ENCODE measurements at regions not wholly inside any gene's neighbourhood (a gene's known extent, or its start where the extent isn't known, plus 50 kb on each side); places are given as distances from the start of the nearest gene placed in this dataset.

DNA sequence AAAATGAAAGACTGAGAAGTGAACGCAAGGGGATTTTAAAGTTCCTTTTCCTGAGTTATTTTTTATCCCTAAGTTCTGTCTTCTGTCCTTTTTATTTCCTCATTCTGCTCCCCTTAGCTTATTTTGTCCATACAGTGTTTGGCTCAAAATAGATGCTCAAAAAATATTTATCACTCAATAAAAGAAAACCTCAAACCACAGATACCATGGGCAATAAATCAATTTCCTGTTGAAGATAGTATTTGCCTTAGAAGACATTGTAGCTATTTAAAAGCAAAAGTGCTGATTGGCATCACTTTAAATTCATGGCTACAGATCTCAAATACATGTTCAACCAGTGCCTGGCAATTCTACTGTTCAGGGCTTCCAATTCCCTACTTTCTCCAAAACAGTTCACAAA, 316.5 kb upstream of the ADAMTS9 start:
- no peak for TF ChIP-seq ZBTB7A (tag by site-specific recombination; IDR thresholded peaks at IDR 0.05; ENCODE audit: low read depth)
- TF ChIP-seq, protein P1, sequence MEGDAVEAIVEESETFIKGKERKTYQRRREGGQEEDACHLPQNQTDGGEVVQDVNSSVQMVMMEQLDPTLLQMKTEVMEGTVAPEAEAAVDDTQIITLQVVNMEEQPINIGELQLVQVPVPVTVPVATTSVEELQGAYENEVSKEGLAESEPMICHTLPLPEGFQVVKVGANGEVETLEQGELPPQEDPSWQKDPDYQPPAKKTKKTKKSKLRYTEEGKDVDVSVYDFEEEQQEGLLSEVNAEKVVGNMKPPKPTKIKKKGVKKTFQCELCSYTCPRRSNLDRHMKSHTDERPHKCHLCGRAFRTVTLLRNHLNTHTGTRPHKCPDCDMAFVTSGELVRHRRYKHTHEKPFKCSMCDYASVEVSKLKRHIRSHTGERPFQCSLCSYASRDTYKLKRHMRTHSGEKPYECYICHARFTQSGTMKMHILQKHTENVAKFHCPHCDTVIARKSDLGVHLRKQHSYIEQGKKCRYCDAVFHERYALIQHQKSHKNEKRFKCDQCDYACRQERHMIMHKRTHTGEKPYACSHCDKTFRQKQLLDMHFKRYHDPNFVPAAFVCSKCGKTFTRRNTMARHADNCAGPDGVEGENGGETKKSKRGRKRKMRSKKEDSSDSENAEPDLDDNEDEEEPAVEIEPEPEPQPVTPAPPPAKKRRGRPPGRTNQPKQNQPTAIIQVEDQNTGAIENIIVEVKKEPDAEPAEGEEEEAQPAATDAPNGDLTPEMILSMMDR (tag by site-specific recombination; IDR thresholded peaks at IDR 0.05), result no peak
- no peak for TF ChIP-seq ZNF654 (tag by site-specific recombination; IDR thresholded peaks at IDR 0.05; ENCODE audit: low read depth)
- TF ChIP-seq ZNF510 (tag by site-specific recombination; IDR thresholded peaks at IDR 0.05; ENCODE audit: insufficient replicate concordance), result no peak
- TF ChIP-seq GFI1B (tag by site-specific recombination; IDR thresholded peaks at IDR 0.05), result no peak
- TF ChIP-seq ZNF776 (tag by site-specific recombination; IDR thresholded peaks at IDR 0.05; ENCODE audit: borderline replicate concordance), result no peak
- TF ChIP-seq SP2 (tag by site-specific recombination; IDR thresholded peaks at IDR 0.05), result no peak
- TF ChIP-seq ZNF324 (tag by site-specific recombination; IDR thresholded peaks at IDR 0.05), result no peak
- no peak for TF ChIP-seq ZNF223 (tag by site-specific recombination; IDR thresholded peaks at IDR 0.05)
- TF ChIP-seq, protein P2, sequence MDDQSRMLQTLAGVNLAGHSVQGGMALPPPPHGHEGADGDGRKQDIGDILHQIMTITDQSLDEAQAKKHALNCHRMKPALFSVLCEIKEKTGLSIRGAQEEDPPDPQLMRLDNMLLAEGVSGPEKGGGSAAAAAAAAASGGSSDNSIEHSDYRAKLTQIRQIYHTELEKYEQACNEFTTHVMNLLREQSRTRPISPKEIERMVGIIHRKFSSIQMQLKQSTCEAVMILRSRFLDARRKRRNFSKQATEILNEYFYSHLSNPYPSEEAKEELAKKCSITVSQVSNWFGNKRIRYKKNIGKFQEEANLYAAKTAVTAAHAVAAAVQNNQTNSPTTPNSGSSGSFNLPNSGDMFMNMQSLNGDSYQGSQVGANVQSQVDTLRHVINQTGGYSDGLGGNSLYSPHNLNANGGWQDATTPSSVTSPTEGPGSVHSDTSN (CRISPR knock-in tag; IDR thresholded peaks at IDR 0.05), result no peak
- no peak for TF ChIP-seq BCL11A (tag by site-specific recombination; IDR thresholded peaks at IDR 0.05; ENCODE audit: low read depth)
- TF ChIP-seq ZSCAN16 (tag by site-specific recombination; IDR thresholded peaks at IDR 0.05), result no peak

All from HEK293 (cell line).